B cell (primary cell): ENCODE measurements at regions not wholly inside any gene's neighbourhood (a gene's known extent, or its start where the extent isn't known, plus 50 kb on each side); places are given as distances from the start of the nearest gene placed in this dataset.

Experiments used
- ATAC-seq: fragments of 200-7000 bp; cut with Tn5 transposase; one replicate; pipeline ENCODE4 v1.10.0; 2021; ENCODE audit warnings: low read depth, mild to moderate bottlenecking, moderate number of reproducible peaks, moderate library complexity
- CTCF ChIA-PET: fragments of 350-600 bp; sonication (Branson Sonifier 250); formaldehyde crosslinking; loops from one replicate; lab custom pipeline; 2021; ENCODE audit warnings: antibody characterized with exemption, inconsistent platforms; lab: Charles Lee
- POLR2A ChIA-PET: fragments of 350-600 bp; sonication (Branson Sonifier 250); formaldehyde crosslinking; loops from one replicate; lab custom pipeline; 2021; ENCODE audit warnings: antibody characterized with exemption; lab: Charles Lee
- DNase-seq: peaks from one replicate; pipeline ENCODE4 v3.0.0; 2013
- H2AFZ ChIP-seq: 2 replicates; pipeline ENCODE4 v1.6.1; 2012; ENCODE audit warnings: mild to moderate bottlenecking, low read depth, low read length; ENCODE audit not compliant: insufficient read depth, poor library complexity, severe bottlenecking
- H3K27ac ChIP-seq, 2 donors: 1 replicate in 1 of 2; 2 replicates in 1 of 2; pipeline ENCODE4 v1.5.1; 2012 to 2013; ENCODE audit warnings: low read length in 2 of 2, mild to moderate bottlenecking in 2 of 2, moderate library complexity in 1 of 2
- H3K27me3 ChIP-seq, 4 experiments: fragments of 200-600 bp in 1 of 4; sonication (generic) in 1 of 4; replicated peaks in 1 of 4; 1 replicate in 2 of 4; 2 replicates in 2 of 4; pipeline versions ENCODE4 v1.6.1 to v1.7.0; 2013 to 2016; ENCODE audit warnings: low read length in 3 of 4, mild to moderate bottlenecking in 2 of 4, mixed read lengths in 1 of 4, moderate library complexity in 1 of 4; ENCODE audit not compliant: insufficient read depth in 4 of 4, control insufficient read depth in 3 of 4; ENCODE audit errors: control extremely low read depth in 1 of 4
- H3K36me3 ChIP-seq, 2 experiments: replicated peaks in 1 of 2; 1 replicate in 1 of 2; 2 replicates in 1 of 2; pipeline versions ENCODE4 v1.6.1 to v1.7.1; 2013; ENCODE audit warnings: low read length in 1 of 2; ENCODE audit not compliant: insufficient read depth in 2 of 2, control insufficient read depth in 1 of 2; ENCODE audit errors: control extremely low read depth in 1 of 2, extremely low read depth in 1 of 2
- H3K4me1 ChIP-seq, 2 donors: fragments of 200-600 bp in 1 of 2; sonication (generic) in 1 of 2; 1 replicate in 1 of 2; 2 replicates in 1 of 2; pipeline versions ENCODE4 v1.5.1 to v1.6.1; 2013 to 2017; ENCODE audit warnings: low read length in 2 of 2; ENCODE audit not compliant: control insufficient read depth in 2 of 2, insufficient read depth in 2 of 2
- H3K4me2 ChIP-seq: replicated peaks from 2 replicates; pipeline ENCODE3; 2012; ENCODE audit warnings: mild to moderate bottlenecking, low read depth, low read length; ENCODE audit not compliant: poor library complexity, severe bottlenecking
- H3K4me3 ChIP-seq, 5 experiments: fragments of 200-600 bp in 1 of 5; sonication (generic) in 1 of 5; 1 replicate in 3 of 5; 2 replicates in 2 of 5; pipeline versions ENCODE4 v1.5.1 to v1.7.0; 2011 to 2016; ENCODE audit warnings: low read length in 4 of 5, mild to moderate bottlenecking in 4 of 5, low read depth in 2 of 5, control low read depth in 1 of 5, moderate library complexity in 1 of 5; ENCODE audit not compliant: insufficient read depth in 1 of 5; ENCODE audit errors: control extremely low read depth in 1 of 5, extremely low read depth in 1 of 5
- H3K79me2 ChIP-seq: fragments of 200-600 bp; sonication (generic); one replicate; pipeline ENCODE4 v1.6.0; 2016; ENCODE audit warnings: low read length; ENCODE audit not compliant: control insufficient read depth, insufficient read depth
- H3K9ac ChIP-seq: fragments of 200-600 bp; sonication (generic); 2 replicates; pipeline ENCODE4 v1.6.1; 2017; ENCODE audit warnings: mild to moderate bottlenecking, low read length, moderate library complexity
- H3K9me3 ChIP-seq, 3 donors: one replicate each; pipeline versions ENCODE4 v1.6.1 to v1.7.1; 2013; ENCODE audit warnings: low read length in 2 of 3; ENCODE audit not compliant: control insufficient read depth in 2 of 3, insufficient read depth in 1 of 3; ENCODE audit errors: control extremely low read depth in 1 of 3
- H4K20me1 ChIP-seq: 2 replicates; pipeline ENCODE4 v1.6.0; 2012; ENCODE audit warnings: mild to moderate bottlenecking, low read length; ENCODE audit not compliant: insufficient read depth, control insufficient read depth, poor library complexity, severe bottlenecking
- H3K27ac Mint-ChIP-seq: one replicate; pipeline ENCODE4 v1.8.0; 2021; ENCODE audit warnings: mixed read lengths
- H3K27me3 Mint-ChIP-seq: one replicate; pipeline ENCODE4 v1.8.0; 2021; ENCODE audit warnings: mixed read lengths
- H3K4me1 Mint-ChIP-seq: one replicate; pipeline ENCODE4 v1.8.0; 2021; ENCODE audit warnings: mixed read lengths
- H3K4me3 Mint-ChIP-seq: one replicate; pipeline ENCODE4 v1.8.0; 2021; ENCODE audit warnings: mixed read lengths
- H3K9me3 Mint-ChIP-seq: one replicate; pipeline ENCODE4 v1.8.0; 2022; ENCODE audit warnings: mixed read lengths; ENCODE audit not compliant: insufficient read depth
- CTCF ChIP-seq: fragments of 200-600 bp; IDR thresholded peaks from one replicate; pipeline ENCODE4 v1.8.0; 2022; ENCODE audit warnings: antibody characterized with exemption, mild to moderate bottlenecking
- EZH2 ChIP-seq: IDR thresholded peaks from 2 replicates; pipeline ENCODE4 v1.6.1; 2012; ENCODE audit warnings: borderline replicate concordance, low read depth, mild to moderate bottlenecking, moderate library complexity, low read length; ENCODE audit not compliant: insufficient read depth, poor library complexity, severe bottlenecking
- WGBS: methylation state at CpG from one replicate; pipeline ENCODE4 v1.1.5; 2013; ENCODE audit warnings: missing lambda C conversion rate; ENCODE audit not compliant: insufficient coverage; 5-methylcytosine and 5-hydroxymethylcytosine counted together
- intact Hi-C: fragments of 100-400 bp; cut with micrococcal nuclease; formaldehyde crosslinking; loops from one replicate; pipeline ENCODE4 v1.10.0; 2022

GRCh38 chr1:10912441-10912840 lies 100.0 kb upstream of the TARDBP start:
- H3K9me3 Mint-ChIP-seq: no peaks in the 10 kb centered on the region
- Histone ChIP-seq H4K20me1 (no peaks in the 10 kb centered on the region), H3K36me3 (no peaks in the 10 kb centered on the region), H3K4me3 (no peak overlapping the region), H3K27ac (no peak overlapping the region), H3K9ac (no peak overlapping the region), H2AFZ (no peak overlapping the region), H3K4me1 (peaks cover 0 to 4% of the 10 kb centered on the region in 2 donors), H3K9me3 (no peaks in the 10 kb centered on the region), H3K27me3 (peaks cover 0 to 2% (median 0%) of the 10 kb centered on the region in 4 experiments), H3K4me2 (no peak overlapping the region), H3K79me2 (no peaks in the 10 kb centered on the region)
- H3K27ac Mint-ChIP-seq: no peak overlapping the region
- WGBS: 95% methylated on average over 16 of the region's 17 CpGs
- H3K27me3 Mint-ChIP-seq: peaks cover 8% of the 10 kb centered on the region
- DNase-seq (no peak), ATAC-seq (no peak)
- peaks cover 1% of the 10 kb centered on the region for H3K4me1 Mint-ChIP-seq
- ChIA-PET POLR2A (no interaction called here), CTCF (no interaction called here)
- intact Hi-C loops: no loop called here
- TF ChIP-seq CTCF (no peak), EZH2 (no peak)
- H3K4me3 Mint-ChIP-seq: no peak overlapping the region

- Mint-ChIP-seq H3K9me3 (no peaks in the 10 kb centered on the region), H3K27me3 (peaks cover 8% of the 10 kb centered on the region), H3K27ac (no peak overlapping the region), H3K4me3 (no peak overlapping the region), H3K4me1 (peaks cover 13% of the 10 kb centered on the region)
- ATAC-seq (no peak), DNase-seq (no peak)
- H3K79me2 ChIP-seq: no peaks in the 10 kb centered on the region
- no peaks in the 10 kb centered on the region for H4K20me1 ChIP-seq
- TF ChIP-seq EZH2 (no peak), CTCF (no peak)
- H3K27ac ChIP-seq: no peak overlapping the region
- ChIA-PET POLR2A (no interaction called here), CTCF (no interaction called here)
- no peak overlapping the region for H3K4me2 ChIP-seq
- no peaks in the 10 kb centered on the region for H3K36me3 ChIP-seq
- no peak overlapping the region for H2AFZ ChIP-seq
- peaks cover 0 to 2% (median 0%) of the 10 kb centered on the region in 4 experiments for H3K27me3 ChIP-seq
- H3K4me1 ChIP-seq: peaks cover 10 to 11% of the 10 kb centered on the region in 2 donors
- H3K9ac ChIP-seq: no peak overlapping the region
- no peaks in the 10 kb centered on the region for H3K9me3 ChIP-seq
- 100% methylated on average over 5 of the region's 5 CpGs for WGBS
- no peak overlapping the region for H3K4me3 ChIP-seq
- intact Hi-C loops: no loop called here
These were observed 98.4 kb upstream of the TARDBP start for GRCh38 chr1:10914056-10914455.
